Psoas muscle (tissue), 7 donors: ENCODE measurements at regions not wholly inside any gene's neighbourhood (a gene's known extent, or its start where the extent isn't known, plus 50 kb on each side); places are given as distances from the start of the nearest gene placed in this dataset.

Source experiments
- ATAC-seq, 4 donors: fragments of 200-7000 bp; cut with Tn5 transposase; one replicate each; pipeline ENCODE4 v1.9.1; 2020; ENCODE audit warnings: moderate library complexity in 3 of 4, mild to moderate bottlenecking in 2 of 4
- DNase-seq, 2 donors: peaks; one replicate each; pipeline ENCODE4 v3.0.0-alpha.2; 2020
- H3K27ac ChIP-seq: fragments of 200-600 bp; one replicate; pipeline ENCODE4 v1.8.0; 2022
- H3K27me3 ChIP-seq, 3 donors: fragments of 200-600 bp in 1 of 3; one replicate each; pipeline versions ENCODE4 v1.6.1 to v1.8.0; 2013 to 2022; ENCODE audit warnings: low read length in 2 of 3, mild to moderate bottlenecking in 2 of 3, moderate library complexity in 1 of 3; ENCODE audit not compliant: insufficient read depth in 3 of 3
- H3K36me3 ChIP-seq, 2 donors: fragments of 200-600 bp in 1 of 2; one replicate each; pipeline versions ENCODE4 v1.6.1 to v1.8.0; 2013 to 2022; ENCODE audit warnings: low read depth in 1 of 2, mild to moderate bottlenecking in 1 of 2, moderate library complexity in 1 of 2; ENCODE audit not compliant: insufficient read depth in 1 of 2
- H3K4me1 ChIP-seq: fragments of 200-600 bp; one replicate; pipeline ENCODE4 v1.8.0; 2022
- H3K4me3 ChIP-seq: fragments of 200-600 bp; one replicate; pipeline ENCODE4 v1.8.0; 2022; ENCODE audit warnings: mild to moderate bottlenecking
- H3K9me3 ChIP-seq: fragments of 200-600 bp; one replicate; pipeline ENCODE4 v1.8.0; 2022
- CTCF ChIP-seq: fragments of 200-600 bp; IDR thresholded peaks from one replicate; pipeline ENCODE4 v1.8.0; 2022; ENCODE audit warnings: antibody characterized with exemption
- WGBS, 3 donors: extraction: QIAGEN DNeasy Blood & Tissue Kit; methylation state at CpG; one replicate each; pipeline versions ENCODE4 v1.1.6 to v1.1.7; 2013; 5-methylcytosine and 5-hydroxymethylcytosine counted together
- intact Hi-C, 2 donors: fragments of 100-400 bp; cut with DNase I; formaldehyde crosslinking; loops; one replicate each; pipeline versions ENCODE4 v1.11.0 to v1.14.2; 2022
- donor health status: healthy with polysubstance abuse.
- donor health status: DM: no; HTN: no; CAD: no; lungs with moderate emphysema.
- donor health status: Bipolar disorder and iron deficiency.
- donor health status: healthy.
- donor health status: DM: yes; HTN: yes; CAD: no.
- donor health status: DM: no; HTN: no; CAD: no.
- donor health status: DM: yes; HTN: yes; CAD: no.

- ATAC-seq (no peak), DNase-seq (peak in 1 of 2 donors; percentile 24)
- Histone ChIP-seq H3K9me3 (peaks cover 3% of the 10 kb centered on the region), H3K36me3 (no peaks in the 10 kb centered on the region), H3K4me3 (no peak overlapping the region), H3K4me1 (no peaks in the 10 kb centered on the region), H3K27me3 (no peaks in the 10 kb centered on the region), H3K27ac (no peak overlapping the region)
- intact Hi-C loops = no loop called here
- WGBS, 3 donors = 87 to 94% (median 87%) methylated on average over 17 of the region's 17 CpGs
- TF ChIP-seq CTCF = no peak
Observed at GRCh38 chr11:69371731-69372588, 78.0 kb downstream of the MYEOV start.

- Histone ChIP-seq H3K27me3 (no peaks in the 10 kb centered on the region), H3K36me3 (no peaks in the 10 kb centered on the region), H3K9me3 (peaks cover 3% of the 10 kb centered on the region), H3K27ac (no peak overlapping the region), H3K4me3 (no peak overlapping the region), H3K4me1 (no peaks in the 10 kb centered on the region)
- no peak for TF ChIP-seq CTCF
- no peak for ATAC-seq
- DNase-seq = no peak
- 73 to 77% (median 75%) methylated on average over 11 to 13 of the region's 13 CpGs for WGBS, 3 donors
- intact Hi-C loops = no loop called here
Observed at GRCh38 chr11:69372589-69373250, 78.8 kb downstream of the MYEOV start.

- no peak overlapping the region for H3K4me3 ChIP-seq
Observed at GRCh38 chr11:69373251-69373635, 79.3 kb downstream of the MYEOV start.

GRCh38 chr11:69374110-69374945 lies 80.4 kb downstream of the MYEOV start:
- WGBS, 3 donors = 70 to 77% (median 71%) methylated on average over 21 to 22 of the region's 22 CpGs
- no peaks in the 10 kb centered on the region for H3K4me1 ChIP-seq
- H3K36me3 ChIP-seq = no peaks in the 10 kb centered on the region
- DNase-seq (peak in 1 of 2 donors; percentile 32), ATAC-seq (no peak)
- peaks cover 2% of the 10 kb centered on the region for H3K9me3 ChIP-seq
- H3K27me3 ChIP-seq = peaks cover 0 to under 1% (median 0%) of the 10 kb centered on the region in 3 donors
- H3K4me3 ChIP-seq = no peak overlapping the region
- H3K27ac ChIP-seq = no peak overlapping the region
- intact Hi-C loops = no loop called here
- no peak for TF ChIP-seq CTCF

More at GRCh38 chr11:69373251-69373635, 79.3 kb downstream of the MYEOV start:
- DNase-seq (no peak), ATAC-seq (no peak)
- H3K27ac ChIP-seq = no peak overlapping the region
- TF ChIP-seq CTCF = no peak
- H3K4me1 ChIP-seq = no peaks in the 10 kb centered on the region
- H3K9me3 ChIP-seq = peaks cover 3% of the 10 kb centered on the region
- intact Hi-C loops = no loop called here
- no peaks in the 10 kb centered on the region for H3K27me3 ChIP-seq
- 91 to 98% (median 96%) methylated on average over 2 of the region's 2 CpGs for WGBS, 3 donors
- H3K36me3 ChIP-seq = no peaks in the 10 kb centered on the region
